ENCODE measurements at regions not wholly inside any gene's neighbourhood (a gene's known extent, or its start where the extent isn't known, plus 50 kb on each side); places are given as distances from the start of the nearest gene placed in this dataset.

GRCh38 chr3:67819447-67819846, 165.0 kb upstream of the SUCLG2 start:
- TF ChIP-seq CTCF (IDR thresholded peaks at IDR 0.05) (0 out of 2 replicates have a peak, but pooled peaks have one; percentile 18), MXI1 (IDR thresholded peaks at IDR 0.05; ENCODE audit: low read depth, low read length) (no peak), TAF1 (IDR thresholded peaks at IDR 0.05; ENCODE audit: borderline replicate concordance, low read depth, low read length) (no peak)
